A673 (cell line): ENCODE measurements at regions not wholly inside any gene's neighbourhood (a gene's known extent, or its start where the extent isn't known, plus 50 kb on each side); places are given as distances from the start of the nearest gene placed in this dataset.

Experiments used
- EZH2 ChIP-seq: fragments of 200-600 bp; sonication (generic); IDR thresholded peaks from 2 replicates; pipeline ENCODE4 v1.6.1; 2017; ENCODE audit warnings: borderline replicate concordance, low read depth, mild to moderate bottlenecking, mixed read lengths, antibody characterized with exemption, low read length; ENCODE audit not compliant: poor library complexity, severe bottlenecking
- TF ChIP-seq, protein P1 (sequence below): fragments of 300-800, 200-600 bp; sonication (generic); conservative IDR thresholded peaks from 2 replicates; pipeline ENCODE4 v1.5.1; 2017; ENCODE audit warnings: low read depth, mild to moderate bottlenecking, antibody characterized with exemption, low read length, moderate library complexity, mixed read lengths

GRCh38 chr3:89740881-89741177 is 633.4 kb downstream of the EPHA3 start:
- TF ChIP-seq, protein P1, sequence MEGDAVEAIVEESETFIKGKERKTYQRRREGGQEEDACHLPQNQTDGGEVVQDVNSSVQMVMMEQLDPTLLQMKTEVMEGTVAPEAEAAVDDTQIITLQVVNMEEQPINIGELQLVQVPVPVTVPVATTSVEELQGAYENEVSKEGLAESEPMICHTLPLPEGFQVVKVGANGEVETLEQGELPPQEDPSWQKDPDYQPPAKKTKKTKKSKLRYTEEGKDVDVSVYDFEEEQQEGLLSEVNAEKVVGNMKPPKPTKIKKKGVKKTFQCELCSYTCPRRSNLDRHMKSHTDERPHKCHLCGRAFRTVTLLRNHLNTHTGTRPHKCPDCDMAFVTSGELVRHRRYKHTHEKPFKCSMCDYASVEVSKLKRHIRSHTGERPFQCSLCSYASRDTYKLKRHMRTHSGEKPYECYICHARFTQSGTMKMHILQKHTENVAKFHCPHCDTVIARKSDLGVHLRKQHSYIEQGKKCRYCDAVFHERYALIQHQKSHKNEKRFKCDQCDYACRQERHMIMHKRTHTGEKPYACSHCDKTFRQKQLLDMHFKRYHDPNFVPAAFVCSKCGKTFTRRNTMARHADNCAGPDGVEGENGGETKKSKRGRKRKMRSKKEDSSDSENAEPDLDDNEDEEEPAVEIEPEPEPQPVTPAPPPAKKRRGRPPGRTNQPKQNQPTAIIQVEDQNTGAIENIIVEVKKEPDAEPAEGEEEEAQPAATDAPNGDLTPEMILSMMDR, result no peak
- no peak for TF ChIP-seq EZH2
